Mesendoderm (in vitro differentiated cells): ENCODE measurements at regions not wholly inside any gene's neighbourhood (a gene's known extent, or its start where the extent isn't known, plus 50 kb on each side); places are given as distances from the start of the nearest gene placed in this dataset.
A peak's percentile ranks its signal among the peaks of the same experiment; 100 is the strongest.
"Not testable (repeated sequence)": the region's sequence is repeated elsewhere in the genome, so short reads cannot be mapped to it uniquely, and the experiment has no call there.

Experiments
- DNase-seq: peaks from one replicate; pipeline ENCODE4 v3.0.0; 2013
- H2AK5ac ChIP-seq: 2 replicates; pipeline ENCODE4 v1.6.1; 2013; ENCODE audit warnings: low read length, inconsistent platforms
- H2BK120ac ChIP-seq: 2 replicates; pipeline ENCODE4 v1.6.1; 2013; ENCODE audit warnings: low read depth, mild to moderate bottlenecking, low read length, moderate library complexity, mixed read lengths
- H2BK15ac ChIP-seq: replicated peaks from 2 replicates; pipeline ENCODE4 v1.6.1; 2013; ENCODE audit warnings: low read depth, mild to moderate bottlenecking, moderate library complexity
- H2BK5ac ChIP-seq: 2 replicates; pipeline ENCODE4 v1.6.1; 2013; ENCODE audit warnings: low read length, inconsistent platforms
- H3K18ac ChIP-seq: 2 replicates; pipeline ENCODE4 v1.6.1; 2013; ENCODE audit warnings: mild to moderate bottlenecking, low read length, mixed read lengths
- H3K23ac ChIP-seq: one replicate; pipeline ENCODE4 v1.6.1; 2013; ENCODE audit warnings: low read length
- H3K27ac ChIP-seq: 2 replicates; pipeline ENCODE4 v1.5.1; 2013; ENCODE audit warnings: low read depth, mild to moderate bottlenecking, inconsistent platforms, low read length, moderate library complexity
- H3K27me3 ChIP-seq: 2 replicates; pipeline ENCODE4 v1.6.1; 2013; ENCODE audit warnings: low read length, control low read depth, mild to moderate bottlenecking, inconsistent platforms; ENCODE audit not compliant: insufficient read depth, poor library complexity
- H3K36me3 ChIP-seq: 2 replicates; pipeline ENCODE4 v1.6.1; 2013; ENCODE audit warnings: low read length, inconsistent platforms; ENCODE audit not compliant: control insufficient read depth, insufficient read depth
- H3K4ac ChIP-seq: one replicate; pipeline ENCODE4 v1.6.1; 2013; ENCODE audit warnings: low read depth, mild to moderate bottlenecking, low read length, moderate library complexity
- H3K4me1 ChIP-seq: 2 replicates; pipeline ENCODE4 v1.6.1; 2013; ENCODE audit warnings: low read depth, low read length, inconsistent platforms; ENCODE audit not compliant: control insufficient read depth
- H3K4me2 ChIP-seq: 2 replicates; pipeline ENCODE4 v1.6.1; 2013; ENCODE audit warnings: low read length
- H3K4me3 ChIP-seq: 2 replicates; pipeline ENCODE4 v1.5.1; 2013; ENCODE audit warnings: mild to moderate bottlenecking, low read length
- H3K56ac ChIP-seq: one replicate; pipeline ENCODE4 v1.6.1; 2013; ENCODE audit warnings: low read length
- H3K79me1 ChIP-seq: 2 replicates; pipeline ENCODE4 v1.6.1; 2013; ENCODE audit warnings: low read length, inconsistent platforms
- H3K79me2 ChIP-seq: 2 replicates; pipeline ENCODE4 v1.6.1; 2013; ENCODE audit warnings: mild to moderate bottlenecking, low read length; ENCODE audit not compliant: control insufficient read depth, insufficient read depth
- H3K9ac ChIP-seq: 2 replicates; pipeline ENCODE4 v1.6.1; 2013; ENCODE audit warnings: low read length, inconsistent platforms
- H4K5ac ChIP-seq: one replicate; pipeline ENCODE4 v1.6.1; 2013; ENCODE audit warnings: low read length
- H4K8ac ChIP-seq: one replicate; pipeline ENCODE4 v1.6.1; 2013; ENCODE audit warnings: low read depth, mild to moderate bottlenecking, control low read depth, low read length, moderate library complexity
- WGBS: extraction: QIAGEN DNeasy Blood & Tissue Kit; methylation state at CpG from one replicate; pipeline ENCODE4 v1.1.7; 2013; ENCODE audit warnings: low lambda C conversion rate, missing lambda C conversion rate; ENCODE audit not compliant: insufficient coverage; ENCODE audit errors: extremely low coverage; 5-methylcytosine and 5-hydroxymethylcytosine counted together

DNA sequence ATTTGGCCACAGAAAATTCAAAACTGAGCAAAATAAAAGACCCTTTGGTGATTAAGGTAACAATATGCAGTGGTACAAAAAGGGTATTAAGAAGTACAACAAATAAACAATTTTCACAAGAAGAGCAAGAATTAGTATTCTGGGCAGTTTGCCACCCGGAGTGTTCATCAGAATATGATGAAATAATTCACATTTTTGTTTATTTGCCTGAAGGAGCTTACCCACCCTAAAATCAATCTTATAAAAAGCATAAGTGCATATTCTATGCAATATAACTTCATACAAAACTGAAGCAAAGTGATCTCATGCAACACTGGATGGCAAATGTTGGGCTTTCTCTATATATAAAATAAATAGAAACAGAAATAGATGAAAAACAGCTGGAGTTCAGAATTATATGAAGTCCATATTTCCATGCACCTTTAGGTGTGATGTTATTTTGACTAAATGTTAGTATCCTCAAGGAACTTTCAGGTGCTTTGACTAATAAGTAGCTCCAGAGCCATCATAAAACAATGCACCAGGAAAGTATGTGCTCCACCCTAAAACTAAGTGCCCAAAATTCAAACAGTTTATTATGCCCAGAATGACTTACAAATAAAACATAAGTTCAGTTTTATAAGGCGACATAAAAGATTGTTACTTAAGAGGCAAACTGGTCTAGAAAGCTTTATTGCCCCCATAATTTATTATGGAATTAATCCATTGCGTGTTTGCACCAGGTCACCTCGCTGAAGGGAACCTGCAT lies 474.3 kb downstream of the SEMA3D start:
- Histone ChIP-seq H3K4ac (no peak overlapping the region), H3K23ac (no peak overlapping the region), H3K9ac (no peak overlapping the region), H2BK15ac (no peak overlapping the region), H2AK5ac (no peak overlapping the region), H3K56ac (no peak overlapping the region), H2BK120ac (no peak overlapping the region), H3K27me3 (no peaks in the 10 kb centered on the region), H3K4me2 (no peak overlapping the region), H3K4me1 (no peaks in the 10 kb centered on the region), H4K8ac (no peak overlapping the region), H3K36me3 (no peaks in the 10 kb centered on the region), H3K18ac (no peak overlapping the region), H3K79me1 (no peaks in the 10 kb centered on the region), H2BK5ac (no peak overlapping the region), H3K27ac (no peak overlapping the region), H4K5ac (no peak overlapping the region), H3K79me2 (no peaks in the 10 kb centered on the region), H3K4me3 (no peak overlapping the region)
- DNase-seq: no peak
- WGBS: no CpG with 5 or more reads among the region's 4 CpGs

DNA sequence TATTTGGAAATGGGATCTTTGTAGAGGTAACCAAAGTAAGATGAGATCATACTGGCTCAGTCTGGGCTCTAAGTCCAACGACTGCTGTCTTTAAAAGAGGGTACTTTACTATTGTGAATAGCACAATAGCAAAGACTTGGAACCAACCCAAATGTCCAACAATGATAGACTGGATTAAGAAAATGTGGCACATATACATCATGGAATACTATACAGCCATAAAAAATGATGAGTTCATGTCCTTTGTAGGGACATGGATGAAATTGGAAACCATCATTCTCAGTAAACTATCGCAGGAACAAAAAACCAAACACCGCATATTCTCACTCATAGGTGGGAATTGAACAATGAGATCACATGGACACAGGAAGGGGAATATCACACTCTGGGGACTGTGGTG lies 476.3 kb downstream of the SEMA3D start:
- H3K23ac ChIP-seq, H2AK5ac ChIP-seq, H3K4me1 ChIP-seq, H3K56ac ChIP-seq, H3K4me3 ChIP-seq, H3K27me3 ChIP-seq, H3K79me2 ChIP-seq, H2BK5ac ChIP-seq, H3K27ac ChIP-seq, DNase-seq, H3K36me3 ChIP-seq, H2BK120ac ChIP-seq, H3K79me1 ChIP-seq, H3K18ac ChIP-seq, H2BK15ac ChIP-seq, H3K4ac ChIP-seq, H3K4me2 ChIP-seq, H4K5ac ChIP-seq, H4K8ac ChIP-seq, H3K9ac ChIP-seq: not testable (repeated sequence)
- WGBS: no CpG with 5 or more reads among the region's 3 CpGs

DNA sequence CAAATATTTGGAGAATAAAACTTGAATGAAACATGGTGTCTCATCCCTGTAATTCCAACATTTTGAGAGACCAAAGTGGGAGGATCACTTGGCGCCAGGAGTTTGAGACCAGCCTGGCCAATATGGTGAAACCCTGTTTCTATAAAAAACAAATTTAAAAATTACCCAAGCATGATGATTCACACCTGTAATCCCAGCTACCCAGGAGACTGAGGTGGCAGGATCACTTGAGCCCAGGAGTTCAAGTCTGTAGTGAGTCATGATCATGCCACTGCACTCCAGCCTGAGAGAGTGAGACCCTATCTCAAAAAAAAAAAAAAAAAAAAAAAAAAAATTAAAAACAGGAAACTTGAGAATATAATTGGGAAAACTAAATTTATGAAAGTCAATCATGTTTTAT lies 481.1 kb downstream of the SEMA3D start:
- no peak overlapping the region for H2BK15ac ChIP-seq
- no peak overlapping the region for H2AK5ac ChIP-seq
- H3K18ac ChIP-seq: no peak overlapping the region
- H3K4me1 ChIP-seq: no peaks in the 10 kb centered on the region
- no peaks in the 10 kb centered on the region for H3K79me2 ChIP-seq
- no peak overlapping the region for H3K56ac ChIP-seq
- no peak overlapping the region for H3K27ac ChIP-seq
- H4K8ac ChIP-seq: no peak overlapping the region
- H3K27me3 ChIP-seq: no peaks in the 10 kb centered on the region
- H3K36me3 ChIP-seq: no peaks in the 10 kb centered on the region
- no peak overlapping the region for H3K4ac ChIP-seq
- H2BK120ac ChIP-seq: no peak overlapping the region
- no peak for DNase-seq
- no peak overlapping the region for H4K5ac ChIP-seq
- H3K9ac ChIP-seq: no peak overlapping the region
- H3K4me2 ChIP-seq: no peak overlapping the region
- no peak overlapping the region for H2BK5ac ChIP-seq
- no CpG with 5 or more reads among the region's 1 CpG for WGBS
- no peak overlapping the region for H3K23ac ChIP-seq
- no peaks in the 10 kb centered on the region for H3K79me1 ChIP-seq
- no peak overlapping the region for H3K4me3 ChIP-seq

DNA sequence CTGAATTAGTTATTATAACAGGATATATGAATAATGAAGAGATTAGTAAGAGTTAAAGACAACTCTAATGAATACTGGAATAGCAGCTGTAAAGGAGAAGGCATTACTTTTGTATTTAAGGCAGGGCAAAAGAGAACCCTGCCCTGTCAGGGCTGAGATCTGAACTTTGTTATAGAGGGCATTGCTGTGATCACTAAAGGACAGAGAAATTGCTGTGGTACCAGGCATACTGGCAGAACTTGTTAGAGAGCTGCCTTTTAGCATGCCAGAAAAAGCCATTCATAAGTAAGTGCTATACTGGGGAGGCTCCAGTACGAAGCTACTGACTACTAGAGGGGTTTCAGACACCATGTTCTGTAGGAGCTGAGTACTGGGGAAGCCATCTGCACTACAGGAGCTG lies 481.8 kb downstream of the SEMA3D start:
- no peak for DNase-seq
- H3K36me3 ChIP-seq: no peaks in the 10 kb centered on the region
- no peak overlapping the region for H3K9ac ChIP-seq
- no peak overlapping the region for H3K4me2 ChIP-seq
- no peaks in the 10 kb centered on the region for H3K79me2 ChIP-seq
- H3K4me3 ChIP-seq: no peak overlapping the region
- no peaks in the 10 kb centered on the region for H3K27me3 ChIP-seq
- no peak overlapping the region for H2AK5ac ChIP-seq
- no peak overlapping the region for H2BK120ac ChIP-seq
- H3K23ac ChIP-seq: no peak overlapping the region
- no peak overlapping the region for H4K8ac ChIP-seq
- no peak overlapping the region for H3K56ac ChIP-seq
- no peak overlapping the region for H3K27ac ChIP-seq
- H2BK5ac ChIP-seq: no peak overlapping the region
- no peaks in the 10 kb centered on the region for H3K79me1 ChIP-seq
- H4K5ac ChIP-seq: no peak overlapping the region
- no peak overlapping the region for H2BK15ac ChIP-seq
- H3K4me1 ChIP-seq: no peaks in the 10 kb centered on the region
- H3K18ac ChIP-seq: no peak overlapping the region
- no CpG with 5 or more reads among the region's 1 CpG for WGBS
- H3K4ac ChIP-seq: no peak overlapping the region

DNA sequence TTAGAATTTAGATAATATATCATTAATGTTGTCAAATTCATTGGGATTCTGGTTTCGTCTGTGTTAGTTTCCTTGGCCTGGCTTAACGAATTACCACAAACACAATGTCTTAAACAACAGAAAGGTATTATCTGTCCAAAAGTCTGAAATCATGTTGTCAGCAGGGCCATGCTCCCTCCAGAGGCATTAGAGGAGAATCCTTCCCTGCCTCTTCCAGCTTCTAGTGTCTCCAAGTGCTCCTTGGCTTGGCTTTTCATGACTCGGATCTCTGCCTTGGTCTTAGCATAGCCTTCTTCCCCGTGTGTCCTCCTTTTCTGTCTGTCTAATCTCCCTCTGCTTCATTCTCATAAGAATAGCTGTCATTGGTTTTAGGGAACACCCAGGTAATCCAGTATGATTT lies 482.5 kb downstream of the SEMA3D start:
- H2BK5ac ChIP-seq: no peak overlapping the region
- H3K79me1 ChIP-seq: no peaks in the 10 kb centered on the region
- no peak overlapping the region for H2BK15ac ChIP-seq
- H3K4me3 ChIP-seq: no peak overlapping the region
- H3K4ac ChIP-seq: no peak overlapping the region
- DNase-seq: peak; percentile 55
- H3K79me2 ChIP-seq: no peaks in the 10 kb centered on the region
- no peak overlapping the region for H3K23ac ChIP-seq
- H2BK120ac ChIP-seq: no peak overlapping the region
- H3K56ac ChIP-seq: no peak overlapping the region
- no peak overlapping the region for H3K9ac ChIP-seq
- H3K27me3 ChIP-seq: no peaks in the 10 kb centered on the region
- no peak overlapping the region for H3K27ac ChIP-seq
- no CpG with 5 or more reads among the region's 4 CpGs for WGBS
- no peak overlapping the region for H4K8ac ChIP-seq
- no peaks in the 10 kb centered on the region for H3K36me3 ChIP-seq
- no peak overlapping the region for H3K18ac ChIP-seq
- H2AK5ac ChIP-seq: no peak overlapping the region
- H3K4me1 ChIP-seq: no peaks in the 10 kb centered on the region
- no peak overlapping the region for H3K4me2 ChIP-seq
- H4K5ac ChIP-seq: no peak overlapping the region
